Cardiac muscle cell (in vitro differentiated cells and primary cell): ENCODE measurements at regions not wholly inside any gene's neighbourhood (a gene's known extent, or its start where the extent isn't known, plus 50 kb on each side); places are given as distances from the start of the nearest gene placed in this dataset.
"Not testable (repeated sequence)": the region's sequence is repeated elsewhere in the genome, so short reads cannot be mapped to it uniquely, and the experiment has no call there.

ENCODE experiments used
- DNase-seq, 2 donors: peaks; one replicate each; pipeline versions ENCODE4 v3.0.0 to v3.0.0-alpha.2; 2010 to 2017; ENCODE audit warnings: low read depth in 1 of 2, low spot score in 1 of 2
- H3K27ac ChIP-seq: fragments of 200-600 bp; sonication (generic); 2 replicates; pipeline ENCODE4 v1.5.1; 2016
- H3K27me3 ChIP-seq: fragments of 200-600 bp; sonication (generic); 2 replicates; pipeline ENCODE4 v1.6.0; 2016; ENCODE audit warnings: control low read depth
- H3K36me3 ChIP-seq: fragments of 200-600 bp; sonication (generic); 2 replicates; pipeline ENCODE4 v1.5.1; 2016; ENCODE audit warnings: control low read depth
- H3K4me1 ChIP-seq: fragments of 200-600 bp; sonication (generic); 2 replicates; pipeline ENCODE4 v1.8.1; 2017; ENCODE audit warnings: low read depth, mild to moderate bottlenecking, mixed run types
- H3K4me3 ChIP-seq: fragments of 200-600 bp; sonication (generic); 2 replicates; pipeline ENCODE4 v1.5.1; 2016; ENCODE audit warnings: mild to moderate bottlenecking
- H3K9me3 ChIP-seq: fragments of 200-600 bp; sonication (generic); 2 replicates; pipeline ENCODE4 v1.5.1; 2017; ENCODE audit warnings: low read depth, mild to moderate bottlenecking, control low read depth
- TF ChIP-seq, protein P1 (sequence below): IDR thresholded peaks from 2 replicates; pipeline ENCODE4 v1.5.1; 2012; ENCODE audit warnings: low read depth, mild to moderate bottlenecking, low read length

DNA sequence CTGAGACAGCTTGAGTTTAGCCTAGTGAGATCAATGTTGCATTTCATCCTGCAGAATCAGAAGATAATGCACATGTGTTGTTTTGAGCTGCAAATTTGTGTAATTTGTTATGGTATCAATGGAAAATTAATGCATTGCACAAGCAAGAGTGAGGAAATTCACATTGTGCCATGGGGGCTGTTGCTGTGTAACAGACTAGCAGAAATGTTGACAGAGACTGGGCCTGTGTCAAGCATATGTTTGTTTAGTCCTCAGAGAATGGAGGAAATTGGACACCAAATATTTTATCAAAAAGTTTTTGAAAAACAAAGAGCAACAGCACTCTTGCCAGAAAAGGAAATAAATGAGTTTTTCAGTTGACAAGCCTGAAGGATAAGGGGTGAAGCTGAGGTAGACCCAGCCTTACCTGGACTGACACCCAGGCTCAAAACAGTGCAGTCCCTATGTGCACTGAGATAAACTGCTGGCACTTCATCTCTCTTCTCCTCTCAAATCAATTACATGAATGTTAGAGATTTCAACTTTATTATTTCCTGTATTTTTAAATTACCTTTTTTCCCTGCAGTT, 1150.0 kb downstream of the FSCB start:
- H3K27ac ChIP-seq = no peak overlapping the region
- H3K27me3 ChIP-seq = no peaks in the 10 kb centered on the region
- no peaks in the 10 kb centered on the region for H3K36me3 ChIP-seq
- no peaks in the 10 kb centered on the region for H3K9me3 ChIP-seq
- H3K4me3 ChIP-seq = no peak overlapping the region
- DNase-seq = no peak
- no peaks in the 10 kb centered on the region for H3K4me1 ChIP-seq
- TF ChIP-seq, protein P1, sequence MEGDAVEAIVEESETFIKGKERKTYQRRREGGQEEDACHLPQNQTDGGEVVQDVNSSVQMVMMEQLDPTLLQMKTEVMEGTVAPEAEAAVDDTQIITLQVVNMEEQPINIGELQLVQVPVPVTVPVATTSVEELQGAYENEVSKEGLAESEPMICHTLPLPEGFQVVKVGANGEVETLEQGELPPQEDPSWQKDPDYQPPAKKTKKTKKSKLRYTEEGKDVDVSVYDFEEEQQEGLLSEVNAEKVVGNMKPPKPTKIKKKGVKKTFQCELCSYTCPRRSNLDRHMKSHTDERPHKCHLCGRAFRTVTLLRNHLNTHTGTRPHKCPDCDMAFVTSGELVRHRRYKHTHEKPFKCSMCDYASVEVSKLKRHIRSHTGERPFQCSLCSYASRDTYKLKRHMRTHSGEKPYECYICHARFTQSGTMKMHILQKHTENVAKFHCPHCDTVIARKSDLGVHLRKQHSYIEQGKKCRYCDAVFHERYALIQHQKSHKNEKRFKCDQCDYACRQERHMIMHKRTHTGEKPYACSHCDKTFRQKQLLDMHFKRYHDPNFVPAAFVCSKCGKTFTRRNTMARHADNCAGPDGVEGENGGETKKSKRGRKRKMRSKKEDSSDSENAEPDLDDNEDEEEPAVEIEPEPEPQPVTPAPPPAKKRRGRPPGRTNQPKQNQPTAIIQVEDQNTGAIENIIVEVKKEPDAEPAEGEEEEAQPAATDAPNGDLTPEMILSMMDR = no peak

DNA sequence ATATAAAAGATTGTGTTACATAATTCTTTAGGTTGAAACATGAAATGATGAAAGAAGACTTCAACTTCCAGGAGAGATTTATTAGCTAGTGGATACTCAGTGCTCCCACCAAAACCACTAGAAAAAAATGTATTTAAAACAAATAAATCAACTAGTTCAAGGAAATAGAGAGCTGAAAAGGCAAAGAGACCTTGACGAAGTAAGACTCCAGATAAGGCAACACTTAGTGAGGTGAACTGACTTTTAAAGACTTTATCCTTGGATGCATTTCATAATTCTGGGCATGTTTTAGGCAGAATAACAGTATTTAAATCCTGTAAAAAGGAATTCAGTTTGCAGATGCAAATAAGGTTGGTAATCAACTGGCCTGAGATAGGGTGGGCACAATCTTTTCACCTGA, 1150.7 kb downstream of the FSCB start:
- H3K4me1 ChIP-seq = no peaks in the 10 kb centered on the region
- H3K36me3 ChIP-seq = no peaks in the 10 kb centered on the region
- H3K9me3 ChIP-seq = no peaks in the 10 kb centered on the region
- H3K27ac ChIP-seq = no peak overlapping the region
- TF ChIP-seq, protein P1 = no peak
- no peak overlapping the region for H3K4me3 ChIP-seq
- DNase-seq = no peak
- no peaks in the 10 kb centered on the region for H3K27me3 ChIP-seq

DNA sequence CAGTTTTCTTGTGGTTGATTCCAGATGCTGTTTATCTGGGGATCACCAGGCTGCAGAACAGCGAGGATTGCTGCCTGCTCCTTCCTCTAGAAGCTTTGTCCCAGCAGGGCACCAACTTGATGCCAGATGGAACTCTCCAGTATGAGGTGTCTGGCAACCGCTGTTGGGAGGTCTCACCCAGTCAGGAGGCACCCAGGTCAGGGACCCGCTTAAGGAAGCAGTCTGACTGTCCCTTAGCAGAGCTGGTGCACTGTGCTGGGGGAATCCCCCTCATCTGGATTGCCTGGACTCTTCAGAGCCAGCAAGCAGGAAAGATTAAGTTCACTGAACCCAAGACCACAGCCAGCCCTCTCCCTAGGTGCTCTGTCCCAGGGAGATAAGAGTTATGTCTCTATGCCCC, 1165.2 kb downstream of the FSCB start:
- Histone ChIP-seq H3K9me3 (no peaks in the 10 kb centered on the region), H3K4me1 (no peaks in the 10 kb centered on the region), H3K36me3 (no peaks in the 10 kb centered on the region), H3K27ac (no peak overlapping the region), H3K4me3 (no peak overlapping the region), H3K27me3 (no peaks in the 10 kb centered on the region)
- DNase-seq = no peak
- TF ChIP-seq, protein P1 = no peak

DNA sequence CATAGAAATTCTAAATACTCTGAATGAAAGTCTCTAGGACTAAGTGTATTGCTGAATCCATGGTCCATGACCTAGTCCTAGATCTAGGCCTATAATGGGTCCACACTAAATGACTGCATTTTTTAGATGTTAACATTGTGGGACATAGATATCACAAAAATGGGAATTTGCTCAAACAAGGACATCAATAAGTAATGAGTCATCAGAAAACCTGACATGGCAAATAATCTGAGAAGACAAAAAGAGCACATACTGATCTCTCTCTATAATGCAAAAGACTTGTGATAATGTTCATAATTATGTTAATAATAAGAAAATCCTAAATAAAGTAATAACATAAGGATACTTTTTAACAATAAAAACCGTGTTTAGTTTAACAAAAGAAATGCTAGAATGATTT, 1168.4 kb downstream of the FSCB start:
- TF ChIP-seq, protein P1 = no peak

DNA sequence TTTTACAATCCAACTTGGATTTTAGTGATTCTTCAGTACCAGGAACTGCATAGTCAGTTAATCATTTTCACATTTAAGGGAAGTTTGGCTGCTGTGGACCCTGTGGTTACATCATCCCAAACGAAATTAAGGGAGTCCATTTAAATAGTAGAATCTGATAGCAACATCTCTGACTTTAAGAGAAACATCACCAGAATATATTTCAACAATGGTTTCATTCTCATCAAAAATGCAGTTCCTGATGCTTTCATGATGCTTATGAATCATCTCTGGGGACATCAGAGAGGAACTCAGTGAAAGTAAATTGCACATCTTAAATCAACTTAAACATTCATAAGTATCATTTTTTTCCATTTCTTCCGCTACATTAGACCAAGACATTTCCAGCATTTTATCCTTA, 1170.7 kb downstream of the FSCB start:
- Histone ChIP-seq H3K27ac (no peak overlapping the region), H3K4me3 (no peak overlapping the region), H3K36me3 (no peaks in the 10 kb centered on the region), H3K9me3 (no peaks in the 10 kb centered on the region), H3K4me1 (no peaks in the 10 kb centered on the region), H3K27me3 (no peaks in the 10 kb centered on the region)
- no peak for DNase-seq
- TF ChIP-seq, protein P1 = no peak

More for the DNA sequence above, 1168.4 kb downstream of the FSCB start:
- no peaks in the 10 kb centered on the region for H3K4me1 ChIP-seq
- DNase-seq = no peak
- no peaks in the 10 kb centered on the region for H3K9me3 ChIP-seq
- no peak overlapping the region for H3K27ac ChIP-seq
- no peaks in the 10 kb centered on the region for H3K27me3 ChIP-seq
- H3K36me3 ChIP-seq = no peaks in the 10 kb centered on the region
- no peak overlapping the region for H3K4me3 ChIP-seq

DNA sequence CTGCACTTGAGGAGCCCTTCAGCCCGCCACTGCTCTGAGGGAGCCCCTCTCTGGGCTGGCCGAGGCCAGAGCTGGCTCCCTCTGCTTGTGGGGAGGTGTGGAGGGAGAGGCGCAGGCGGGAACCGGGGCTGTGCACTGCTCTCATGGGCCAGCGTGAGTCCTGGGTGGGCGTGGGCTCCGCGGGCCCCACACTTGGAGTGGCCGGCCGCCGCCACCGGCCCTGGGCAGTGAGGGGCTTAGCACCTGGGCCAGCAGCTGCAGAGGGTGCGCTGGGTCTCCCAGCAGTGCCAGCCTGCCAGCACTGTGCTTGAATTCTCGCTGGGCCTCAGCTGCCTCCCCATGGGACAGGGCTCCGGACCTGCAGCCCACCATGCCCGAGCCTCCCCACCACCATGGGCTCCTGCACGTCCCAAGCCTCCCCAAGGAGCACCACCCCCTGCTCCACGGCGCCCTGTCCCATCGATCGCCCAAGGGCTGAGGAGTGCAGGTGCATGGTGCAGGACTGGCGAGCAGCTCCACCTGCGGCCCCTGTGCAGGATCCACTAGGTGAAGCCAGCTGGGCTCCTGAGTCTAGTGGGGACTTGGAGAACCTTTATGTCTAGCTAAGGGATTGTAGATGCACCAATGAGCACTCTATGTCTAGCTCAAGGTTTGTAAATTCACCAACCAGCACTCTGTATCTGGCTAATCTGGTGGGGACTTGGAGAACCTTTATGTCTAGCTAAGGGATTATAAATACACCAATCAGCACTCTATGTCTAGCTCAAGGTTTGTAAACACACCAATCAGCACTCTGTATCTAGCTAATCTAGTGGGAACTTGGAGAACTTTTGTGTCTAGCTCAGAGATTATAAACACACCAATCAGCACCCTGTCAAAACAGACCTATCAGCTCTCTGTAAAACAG, 1180.3 kb downstream of the FSCB start:
- H3K27ac ChIP-seq, H3K9me3 ChIP-seq, H3K4me3 ChIP-seq, H3K4me1 ChIP-seq, H3K36me3 ChIP-seq, DNase-seq, H3K27me3 ChIP-seq: not testable (repeated sequence)
